ENCODE measurements at regions not wholly inside any gene's neighbourhood (a gene's known extent, or its start where the extent isn't known, plus 50 kb on each side); places are given as distances from the start of the nearest gene placed in this dataset.
"Not testable (repeated sequence)": the region's sequence is repeated elsewhere in the genome, so short reads cannot be mapped to it uniquely, and the experiment has no call there.

GRCh38 chr17:74139120-74139519 is 64.4 kb upstream of the RPL38 start:
- DNase-seq (ENCODE audit: low spot score): no peak

GRCh38 chr17:74140282-74140681 is 63.2 kb upstream of the RPL38 start:
- DNase-seq (ENCODE audit: low spot score): no peak

- no peak for DNase-seq (ENCODE audit: low spot score)
Measured at GRCh38 chr17:74141612-74142011, 61.9 kb upstream of the RPL38 start.

GRCh38 chr17:74143318-74143717 is 60.2 kb upstream of the RPL38 start:
- not testable (repeated sequence) for DNase-seq (ENCODE audit: low spot score)

- DNase-seq (ENCODE audit: low spot score): no peak
Measured at GRCh38 chr17:74145756-74146155, 57.7 kb upstream of the RPL38 start.

GRCh38 chr17:74146196-74146595 is 57.3 kb upstream of the RPL38 start:
- no peak for DNase-seq (ENCODE audit: low spot score)

- no peak for DNase-seq (ENCODE audit: low spot score)
Measured at GRCh38 chr17:74147056-74147835, 56.2 kb upstream of the RPL38 start.

- DNase-seq (ENCODE audit: low spot score): no peak
Measured at GRCh38 chr17:74147966-74148365, 55.5 kb upstream of the RPL38 start.

GRCh38 chr17:74148446-74148845 is 55.0 kb upstream of the RPL38 start:
- no peak for DNase-seq (ENCODE audit: low spot score)

- no peak for DNase-seq (ENCODE audit: low spot score)
Measured at GRCh38 chr17:74148901-74149596, 54.4 kb upstream of the RPL38 start.

- DNase-seq (ENCODE audit: low spot score): no peak
Measured at GRCh38 chr17:74149597-74150427, 53.7 kb upstream of the RPL38 start.

- DNase-seq (ENCODE audit: low spot score): no peak
Measured at GRCh38 chr17:74150428-74151025, 53.0 kb upstream of the RPL38 start.

GRCh38 chr17:74151551-74152315 is 51.7 kb upstream of the RPL38 start:
- DNase-seq (ENCODE audit: low spot score): no peak

GRCh38 chr17:74152591-74153455 is 50.7 kb upstream of the RPL38 start:
- no peak for DNase-seq (ENCODE audit: low spot score)

GRCh38 chr17:74153456-74153810 is 50.0 kb upstream of the RPL38 start:
- DNase-seq (ENCODE audit: low spot score): no peak
